GM12878 (cell line): ENCODE measurements at regions not wholly inside any gene's neighbourhood (a gene's known extent, or its start where the extent isn't known, plus 50 kb on each side); places are given as distances from the start of the nearest gene placed in this dataset.

Experiments used
- ATAC-seq: fragments of 200-7000 bp; cut with Tn5 transposase; 3 replicates; pipeline ENCODE4 v1.9.1; 2020; ENCODE audit warnings: mild to moderate bottlenecking, moderate library complexity
- BruUV-seq: library from RNA; stranded (reverse); fragments of 400-500 nt; replicated peaks from 2 replicates; lab custom pipeline; 2021; lab: Mats Ljungman, UMichigan
- CTCF ChIA-PET: fragments of 300-600 bp; sonication (Branson Sonifier 250); formaldehyde crosslinking; extraction: SDS; loops from one replicate; lab custom pipeline; 2021; ENCODE audit warnings: inconsistent platforms; lab: Yijun Ruan, JAX
- POLR2A ChIA-PET: fragments of 350-600 bp; formaldehyde crosslinking; extraction: SDS; loops from one replicate; lab custom pipeline; 2021; ENCODE audit warnings: inconsistent platforms; lab: Charles Lee
- RAD21 ChIA-PET: fragments of 300-600 bp; sonication (Branson Sonifier 250); formaldehyde crosslinking; loops from one replicate; lab custom pipeline; 2023; ENCODE audit warnings: antibody characterized with exemption; ENCODE audit not compliant: unreplicated experiment; lab: Charles Lee
- SMC1A ChIA-PET: fragments of 300-600 bp; sonication (Branson Sonifier 250); formaldehyde crosslinking; loops from one replicate; lab custom pipeline; 2023; ENCODE audit not compliant: unreplicated experiment, uncharacterized antibody; lab: Charles Lee
- DNase-seq: peaks from one replicate; pipeline ENCODE4 v3.0.0-alpha.2; 2011; ENCODE audit warnings: low read depth, low spot score
- FAIRE-seq: peaks from 3 replicates; lab custom pipeline; 2011; peaks lifted over from hg19 to GRCh38; lab: Jason Lieb, UNC
- H2AFZ ChIP-seq: 2 replicates; pipeline ENCODE4 v1.6.0; 2011; ENCODE audit warnings: low read depth, low read length, control low read depth; ENCODE audit not compliant: control insufficient read depth
- H3K27ac ChIP-seq: 2 replicates; pipeline ENCODE4 v1.5.1; 2011; ENCODE audit warnings: control low read depth; ENCODE audit not compliant: control insufficient read depth, insufficient read depth
- H3K27me3 ChIP-seq, 2 experiments: replicated peaks in 1 of 2; 2 replicates each; pipeline versions ENCODE4 v1.6.0 to v1.6.1; 2011; ENCODE audit warnings: low read length in 1 of 2; ENCODE audit not compliant: control insufficient read depth in 2 of 2, insufficient read depth in 2 of 2
- H3K36me3 ChIP-seq, 2 experiments: 2 replicates each; pipeline ENCODE4 v1.5.1; 2011; ENCODE audit warnings: low read length in 1 of 2; ENCODE audit not compliant: control insufficient read depth in 2 of 2, insufficient read depth in 2 of 2
- H3K4me1 ChIP-seq: 2 replicates; pipeline ENCODE4 v1.6.1; 2011; ENCODE audit warnings: mild to moderate bottlenecking, low read length, moderate library complexity, mixed read lengths; ENCODE audit not compliant: control insufficient read depth, insufficient read depth
- H3K4me2 ChIP-seq: 2 replicates; pipeline ENCODE4 v1.6.0; 2011; ENCODE audit warnings: control low read depth; ENCODE audit not compliant: control insufficient read depth, insufficient read depth
- H3K4me3 ChIP-seq: fragments of 200-600 bp; sonication (generic); 2 replicates; pipeline ENCODE4 v1.5.1; 2016
- H3K79me2 ChIP-seq: 2 replicates; pipeline ENCODE4 v1.6.0; 2011; ENCODE audit warnings: low read length; ENCODE audit not compliant: control insufficient read depth, insufficient read depth
- H3K9ac ChIP-seq: 2 replicates; pipeline ENCODE4 v1.8.0; 2011; ENCODE audit warnings: low read length, control low read depth, mixed read lengths; ENCODE audit not compliant: control insufficient read depth, insufficient read depth
- H3K9me3 ChIP-seq: replicated peaks from 3 replicates; pipeline ENCODE4 v1.5.1; 2011; ENCODE audit warnings: mild to moderate bottlenecking, low read length; ENCODE audit not compliant: control insufficient read depth, insufficient read depth
- H4K20me1 ChIP-seq: 2 replicates; pipeline ENCODE4 v1.6.0; 2011; ENCODE audit not compliant: control insufficient read depth, insufficient read depth
- BMI1 ChIP-seq: fragments of 450-650 bp; IDR thresholded peaks from 2 replicates; pipeline ENCODE4 v1.6.1; 2016; ENCODE audit warnings: mild to moderate bottlenecking, moderate library complexity, borderline replicate concordance
- CBX5 ChIP-seq: sonication (generic); IDR thresholded peaks from 2 replicates; pipeline ENCODE4 v1.6.1; 2016; ENCODE audit warnings: low read depth, moderate library complexity, mild to moderate bottlenecking, inconsistent platforms
- NKRF ChIP-seq: fragments of 450-650 bp; conservative IDR thresholded peaks from 2 replicates; pipeline ENCODE4 v1.6.1; 2017; ENCODE audit warnings: mild to moderate bottlenecking, moderate library complexity
- PAX8 ChIP-seq: fragments of 450-650 bp; IDR thresholded peaks from 2 replicates; pipeline ENCODE4 v1.6.1; 2017; ENCODE audit warnings: mild to moderate bottlenecking, moderate library complexity
- RB1 ChIP-seq: fragments of 450-650 bp; formaldehyde crosslinking; IDR thresholded peaks from 2 replicates; pipeline ENCODE4 v1.6.1; 2017; ENCODE audit warnings: mild to moderate bottlenecking, borderline replicate concordance
- TBL1XR1 ChIP-seq: IDR thresholded peaks from 2 replicates; pipeline ENCODE4 v1.6.1; 2012; ENCODE audit warnings: low read depth, low read length, improper control_type of control experiment
- USF2 ChIP-seq: IDR thresholded peaks from 2 replicates; pipeline ENCODE4 v1.6.1; 2011; ENCODE audit warnings: low read depth, low read length, improper control_type of control experiment, borderline replicate concordance
- ZBTB40 ChIP-seq: fragments of 450-650 bp; IDR thresholded peaks from 2 replicates; pipeline ENCODE4 v1.6.1; 2016; ENCODE audit warnings: mild to moderate bottlenecking, moderate library complexity, borderline replicate concordance
- ZZZ3 ChIP-seq: IDR thresholded peaks from 2 replicates; pipeline ENCODE4 v1.6.1; 2011; ENCODE audit warnings: low read depth; ENCODE audit not compliant: control insufficient read depth, insufficient read length
- WGBS: methylation state at CpG from one replicate; pipeline ENCODE4 v1.1.6; 2016; ENCODE audit warnings: low lambda C conversion rate; ENCODE audit not compliant: insufficient replicate concordance, insufficient coverage; ENCODE audit errors: missing lambda C conversion rate; 5-methylcytosine and 5-hydroxymethylcytosine counted together
- in situ Hi-C: fragments of 300-500 bp; cut with MboI; formaldehyde crosslinking; loops from 9 replicates; pipeline ENCODE4 v1.14.3; 2018; ENCODE audit warnings: mixed read lengths
- intact Hi-C: fragments of 100-400 bp; cut with micrococcal nuclease; formaldehyde crosslinking; loops from one replicate; pipeline ENCODE4 v1.14.2; 2022; ENCODE audit not compliant: unreplicated experiment

- FAIRE-seq, result no peak
Observed at GRCh38 chr12:24111616-24112015, 162.1 kb upstream of the SOX5 start.

More at GRCh38 chr12:24111616-24112015, 162.1 kb upstream of the SOX5 start:
- H3K79me2 ChIP-seq, result no peaks in the 10 kb centered on the region
- H2AFZ ChIP-seq, result no peak overlapping the region
- no peak for TF ChIP-seq NKRF
- TF ChIP-seq RB1, result no peak
- no peak for TF ChIP-seq BMI1
- no peak for TF ChIP-seq CBX5
- TF ChIP-seq PAX8, result no peak
- no peak for TF ChIP-seq TBL1XR1
- no peak for TF ChIP-seq USF2
- TF ChIP-seq ZZZ3, result no peak
- no peak for TF ChIP-seq ZBTB40
- TF ChIP-seq, all 136 proteins: peak for 0
- Histone ChIP-seq H3K4me3 (no peak overlapping the region), H3K27ac (no peak overlapping the region), H3K9me3 (no peaks in the 10 kb centered on the region), H3K27me3 (no peaks in the 10 kb centered on the region), H4K20me1 (no peaks in the 10 kb centered on the region), H3K4me1 (no peaks in the 10 kb centered on the region), H3K36me3 (no peaks in the 10 kb centered on the region), H3K9ac (no peak overlapping the region), H3K4me2 (no peak overlapping the region)
- ChIA-PET SMC1A (no interaction called here), POLR2A (interaction anchor here (0.7 kb wide), 1 partner anchor 39 kb away, joined by 6 read pairs; no protein-coding TSS in a partner anchor), CTCF (interaction anchor here (1.0 to 2.9 kb wide), 3 partner anchors 8 to 123 kb away, joined by 3 to 9 read pairs (median 3); no protein-coding TSS in a partner anchor), RAD21 (no interaction called here)
- ATAC-seq, result no peak
- no peak for DNase-seq
- intact Hi-C loops (loop anchor here (5.0 kb wide), 1 partner anchor 726 kb away; no protein-coding TSS in a partner anchor), in situ Hi-C loops (no loop called here)
- WGBS, result 69% methylated on average over 2 of the region's 2 CpGs
- no TSS peak for BruUV-seq
